GM12878 (cell line): ENCODE measurements at regions not wholly inside any gene's neighbourhood (a gene's known extent, or its start where the extent isn't known, plus 50 kb on each side); places are given as distances from the start of the nearest gene placed in this dataset.

Source experiments
- BCL11A ChIP-seq: IDR thresholded peaks from 2 replicates; pipeline ENCODE4 v1.6.1; 2011; ENCODE audit warnings: low read depth, low read length
- CBX3 ChIP-seq: fragments of 200-600 bp; sonication (generic); IDR thresholded peaks from 2 replicates; pipeline ENCODE4 v1.6.1; 2016; ENCODE audit warnings: low read depth, borderline replicate concordance
- CBX5 ChIP-seq: sonication (generic); IDR thresholded peaks from 2 replicates; pipeline ENCODE4 v1.6.1; 2016; ENCODE audit warnings: low read depth, moderate library complexity, mild to moderate bottlenecking, inconsistent platforms
- HDAC6 ChIP-seq: fragments of 200-600 bp; sonication (generic); IDR thresholded peaks from one replicate; pipeline ENCODE4 v1.8.0; 2017; ENCODE audit warnings: antibody characterized with exemption; ENCODE audit not compliant: unreplicated experiment
- KDM1A ChIP-seq: fragments of 200-600 bp; sonication (generic); IDR thresholded peaks from 2 replicates; pipeline ENCODE4 v1.6.1; 2016; ENCODE audit warnings: borderline replicate concordance
- LARP7 ChIP-seq: fragments of 450-650 bp; IDR thresholded peaks from 2 replicates; pipeline ENCODE4 v1.6.1; 2017; ENCODE audit warnings: mild to moderate bottlenecking
- NFIC ChIP-seq: IDR thresholded peaks from 2 replicates; pipeline ENCODE4 v1.6.1; 2012; ENCODE audit warnings: low read depth, mild to moderate bottlenecking, inconsistent platforms, low read length, moderate library complexity
- SPI1 ChIP-seq: IDR thresholded peaks from 2 replicates; pipeline ENCODE4 v1.6.1; 2011; ENCODE audit warnings: low read depth, mild to moderate bottlenecking, low read length, moderate library complexity, borderline replicate concordance; ENCODE audit not compliant: insufficient read depth
- STAT3 ChIP-seq: IDR thresholded peaks from 2 replicates; pipeline ENCODE4 v1.6.1; 2011; ENCODE audit warnings: low read depth, low read length, improper control_type of control experiment
- TAF1 ChIP-seq: IDR thresholded peaks from 2 replicates; pipeline ENCODE4 v1.6.1; 2011; ENCODE audit warnings: mild to moderate bottlenecking, low read depth, low read length, borderline replicate concordance
- ZNF24 ChIP-seq: fragments of 450-650 bp; IDR thresholded peaks from 2 replicates; pipeline ENCODE4 v1.6.1; 2017; ENCODE audit warnings: antibody characterized with exemption, mild to moderate bottlenecking
- TF ChIP-seq, protein P1 (sequence below): IDR thresholded peaks from 2 replicates; pipeline ENCODE4 v1.6.1; 2012; ENCODE audit warnings: mild to moderate bottlenecking, low read depth, low read length
- TF ChIP-seq, protein P2 (sequence below): fragments of 450-650 bp; IDR thresholded peaks from 2 replicates; pipeline ENCODE4 v1.6.1; 2017; ENCODE audit warnings: mild to moderate bottlenecking, moderate library complexity
- TF ChIP-seq, protein P3 (sequence below): fragments of 450-650 bp; IDR thresholded peaks from 2 replicates; pipeline ENCODE4 v1.6.1; 2017; ENCODE audit warnings: antibody characterized with exemption, mild to moderate bottlenecking, moderate library complexity
- TF ChIP-seq, protein P4 (sequence below): IDR thresholded peaks from 2 replicates; pipeline ENCODE4 v1.6.1; 2011; ENCODE audit warnings: borderline replicate concordance, low read depth, mild to moderate bottlenecking, moderate library complexity, mixed read lengths, low read length; ENCODE audit not compliant: insufficient read depth; ENCODE audit errors: extremely low read length

DNA sequence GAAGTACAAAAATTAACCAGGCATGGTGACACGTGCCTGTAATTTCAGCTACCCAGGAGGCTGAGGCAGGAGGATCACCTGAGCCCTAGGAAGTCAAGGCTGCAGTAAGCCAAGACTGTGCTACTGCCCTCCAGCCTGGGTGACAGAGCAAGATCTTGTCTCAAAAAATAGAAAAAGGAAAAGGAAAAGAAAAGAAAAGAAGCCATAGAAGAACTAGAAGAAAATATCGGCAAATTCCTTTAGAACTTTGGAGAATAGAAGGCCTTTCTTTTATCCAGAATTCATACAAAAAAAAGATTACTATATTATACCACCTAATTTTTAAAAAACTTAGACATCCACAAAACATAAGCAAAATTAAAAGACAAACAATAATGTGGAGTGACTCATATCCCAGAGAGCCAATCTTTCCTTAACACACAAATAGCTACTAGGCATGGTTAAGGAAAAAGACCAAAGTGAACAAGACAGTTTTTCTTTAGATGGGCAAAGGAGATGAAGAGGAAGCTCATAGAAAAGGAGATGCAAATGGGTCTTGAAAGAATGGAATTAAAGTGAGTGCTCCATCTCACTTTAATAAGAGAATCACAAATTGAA lies 251.1 kb upstream of the IRF2BP2 start (continued):
- TF ChIP-seq, protein P1, sequence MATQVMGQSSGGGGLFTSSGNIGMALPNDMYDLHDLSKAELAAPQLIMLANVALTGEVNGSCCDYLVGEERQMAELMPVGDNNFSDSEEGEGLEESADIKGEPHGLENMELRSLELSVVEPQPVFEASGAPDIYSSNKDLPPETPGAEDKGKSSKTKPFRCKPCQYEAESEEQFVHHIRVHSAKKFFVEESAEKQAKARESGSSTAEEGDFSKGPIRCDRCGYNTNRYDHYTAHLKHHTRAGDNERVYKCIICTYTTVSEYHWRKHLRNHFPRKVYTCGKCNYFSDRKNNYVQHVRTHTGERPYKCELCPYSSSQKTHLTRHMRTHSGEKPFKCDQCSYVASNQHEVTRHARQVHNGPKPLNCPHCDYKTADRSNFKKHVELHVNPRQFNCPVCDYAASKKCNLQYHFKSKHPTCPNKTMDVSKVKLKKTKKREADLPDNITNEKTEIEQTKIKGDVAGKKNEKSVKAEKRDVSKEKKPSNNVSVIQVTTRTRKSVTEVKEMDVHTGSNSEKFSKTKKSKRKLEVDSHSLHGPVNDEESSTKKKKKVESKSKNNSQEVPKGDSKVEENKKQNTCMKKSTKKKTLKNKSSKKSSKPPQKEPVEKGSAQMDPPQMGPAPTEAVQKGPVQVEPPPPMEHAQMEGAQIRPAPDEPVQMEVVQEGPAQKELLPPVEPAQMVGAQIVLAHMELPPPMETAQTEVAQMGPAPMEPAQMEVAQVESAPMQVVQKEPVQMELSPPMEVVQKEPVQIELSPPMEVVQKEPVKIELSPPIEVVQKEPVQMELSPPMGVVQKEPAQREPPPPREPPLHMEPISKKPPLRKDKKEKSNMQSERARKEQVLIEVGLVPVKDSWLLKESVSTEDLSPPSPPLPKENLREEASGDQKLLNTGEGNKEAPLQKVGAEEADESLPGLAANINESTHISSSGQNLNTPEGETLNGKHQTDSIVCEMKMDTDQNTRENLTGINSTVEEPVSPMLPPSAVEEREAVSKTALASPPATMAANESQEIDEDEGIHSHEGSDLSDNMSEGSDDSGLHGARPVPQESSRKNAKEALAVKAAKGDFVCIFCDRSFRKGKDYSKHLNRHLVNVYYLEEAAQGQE = no peak
- no peak for TF ChIP-seq ZNF24
- no peak for TF ChIP-seq NFIC
- TF ChIP-seq BCL11A = no peak
- TF ChIP-seq STAT3 = no peak
- TF ChIP-seq TAF1 = no peak
- no peak for TF ChIP-seq HDAC6
- TF ChIP-seq CBX5 = no peak
- TF ChIP-seq, protein P2, sequence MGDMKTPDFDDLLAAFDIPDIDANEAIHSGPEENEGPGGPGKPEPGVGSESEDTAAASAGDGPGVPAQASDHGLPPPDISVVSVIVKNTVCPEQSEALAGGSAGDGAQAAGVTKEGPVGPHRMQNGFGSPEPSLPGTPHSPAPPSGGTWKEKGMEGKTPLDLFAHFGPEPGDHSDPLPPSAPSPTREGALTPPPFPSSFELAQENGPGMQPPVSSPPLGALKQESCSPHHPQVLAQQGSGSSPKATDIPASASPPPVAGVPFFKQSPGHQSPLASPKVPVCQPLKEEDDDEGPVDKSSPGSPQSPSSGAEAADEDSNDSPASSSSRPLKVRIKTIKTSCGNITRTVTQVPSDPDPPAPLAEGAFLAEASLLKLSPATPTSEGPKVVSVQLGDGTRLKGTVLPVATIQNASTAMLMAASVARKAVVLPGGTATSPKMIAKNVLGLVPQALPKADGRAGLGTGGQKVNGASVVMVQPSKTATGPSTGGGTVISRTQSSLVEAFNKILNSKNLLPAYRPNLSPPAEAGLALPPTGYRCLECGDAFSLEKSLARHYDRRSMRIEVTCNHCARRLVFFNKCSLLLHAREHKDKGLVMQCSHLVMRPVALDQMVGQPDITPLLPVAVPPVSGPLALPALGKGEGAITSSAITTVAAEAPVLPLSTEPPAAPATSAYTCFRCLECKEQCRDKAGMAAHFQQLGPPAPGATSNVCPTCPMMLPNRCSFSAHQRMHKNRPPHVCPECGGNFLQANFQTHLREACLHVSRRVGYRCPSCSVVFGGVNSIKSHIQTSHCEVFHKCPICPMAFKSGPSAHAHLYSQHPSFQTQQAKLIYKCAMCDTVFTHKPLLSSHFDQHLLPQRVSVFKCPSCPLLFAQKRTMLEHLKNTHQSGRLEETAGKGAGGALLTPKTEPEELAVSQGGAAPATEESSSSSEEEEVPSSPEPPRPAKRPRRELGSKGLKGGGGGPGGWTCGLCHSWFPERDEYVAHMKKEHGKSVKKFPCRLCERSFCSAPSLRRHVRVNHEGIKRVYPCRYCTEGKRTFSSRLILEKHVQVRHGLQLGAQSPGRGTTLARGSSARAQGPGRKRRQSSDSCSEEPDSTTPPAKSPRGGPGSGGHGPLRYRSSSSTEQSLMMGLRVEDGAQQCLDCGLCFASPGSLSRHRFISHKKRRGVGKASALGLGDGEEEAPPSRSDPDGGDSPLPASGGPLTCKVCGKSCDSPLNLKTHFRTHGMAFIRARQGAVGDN = no peak
- TF ChIP-seq CBX3 = no peak
- TF ChIP-seq SPI1 = no peak
- TF ChIP-seq LARP7 = no peak
- TF ChIP-seq, protein P3, sequence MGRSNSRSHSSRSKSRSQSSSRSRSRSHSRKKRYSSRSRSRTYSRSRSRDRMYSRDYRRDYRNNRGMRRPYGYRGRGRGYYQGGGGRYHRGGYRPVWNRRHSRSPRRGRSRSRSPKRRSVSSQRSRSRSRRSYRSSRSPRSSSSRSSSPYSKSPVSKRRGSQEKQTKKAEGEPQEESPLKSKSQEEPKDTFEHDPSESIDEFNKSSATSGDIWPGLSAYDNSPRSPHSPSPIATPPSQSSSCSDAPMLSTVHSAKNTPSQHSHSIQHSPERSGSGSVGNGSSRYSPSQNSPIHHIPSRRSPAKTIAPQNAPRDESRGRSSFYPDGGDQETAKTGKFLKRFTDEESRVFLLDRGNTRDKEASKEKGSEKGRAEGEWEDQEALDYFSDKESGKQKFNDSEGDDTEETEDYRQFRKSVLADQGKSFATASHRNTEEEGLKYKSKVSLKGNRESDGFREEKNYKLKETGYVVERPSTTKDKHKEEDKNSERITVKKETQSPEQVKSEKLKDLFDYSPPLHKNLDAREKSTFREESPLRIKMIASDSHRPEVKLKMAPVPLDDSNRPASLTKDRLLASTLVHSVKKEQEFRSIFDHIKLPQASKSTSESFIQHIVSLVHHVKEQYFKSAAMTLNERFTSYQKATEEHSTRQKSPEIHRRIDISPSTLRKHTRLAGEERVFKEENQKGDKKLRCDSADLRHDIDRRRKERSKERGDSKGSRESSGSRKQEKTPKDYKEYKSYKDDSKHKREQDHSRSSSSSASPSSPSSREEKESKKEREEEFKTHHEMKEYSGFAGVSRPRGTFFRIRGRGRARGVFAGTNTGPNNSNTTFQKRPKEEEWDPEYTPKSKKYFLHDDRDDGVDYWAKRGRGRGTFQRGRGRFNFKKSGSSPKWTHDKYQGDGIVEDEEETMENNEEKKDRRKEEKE = no peak
- TF ChIP-seq, protein P4, sequence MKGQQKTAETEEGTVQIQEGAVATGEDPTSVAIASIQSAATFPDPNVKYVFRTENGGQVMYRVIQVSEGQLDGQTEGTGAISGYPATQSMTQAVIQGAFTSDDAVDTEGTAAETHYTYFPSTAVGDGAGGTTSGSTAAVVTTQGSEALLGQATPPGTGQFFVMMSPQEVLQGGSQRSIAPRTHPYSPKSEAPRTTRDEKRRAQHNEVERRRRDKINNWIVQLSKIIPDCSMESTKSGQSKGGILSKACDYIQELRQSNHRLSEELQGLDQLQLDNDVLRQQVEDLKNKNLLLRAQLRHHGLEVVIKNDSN = no peak
- no peak for TF ChIP-seq KDM1A
- TF ChIP-seq, all 136 proteins: peak for 0
